IMR-90 (cell line): ENCODE measurements at regions not wholly inside any gene's neighbourhood (a gene's known extent, or its start where the extent isn't known, plus 50 kb on each side); places are given as distances from the start of the nearest gene placed in this dataset.

ENCODE experiments used
- POLR2A ChIP-seq: IDR thresholded peaks from 2 replicates; pipeline ENCODE4 v1.6.1; 2012; ENCODE audit warnings: mild to moderate bottlenecking, low read depth, low read length
- SMC3 ChIP-seq: fragments of 150-350 bp; IDR thresholded peaks from 2 replicates; pipeline ENCODE4 v1.6.1; 2016; ENCODE audit warnings: low read depth, mild to moderate bottlenecking, antibody characterized with exemption, low read length, moderate library complexity
- TF ChIP-seq, protein P1 (sequence below): conservative IDR thresholded peaks from 2 replicates; pipeline ENCODE4 v1.5.1; 2012; ENCODE audit warnings: mild to moderate bottlenecking, low read depth, low read length, improper control_type of control experiment

DNA sequence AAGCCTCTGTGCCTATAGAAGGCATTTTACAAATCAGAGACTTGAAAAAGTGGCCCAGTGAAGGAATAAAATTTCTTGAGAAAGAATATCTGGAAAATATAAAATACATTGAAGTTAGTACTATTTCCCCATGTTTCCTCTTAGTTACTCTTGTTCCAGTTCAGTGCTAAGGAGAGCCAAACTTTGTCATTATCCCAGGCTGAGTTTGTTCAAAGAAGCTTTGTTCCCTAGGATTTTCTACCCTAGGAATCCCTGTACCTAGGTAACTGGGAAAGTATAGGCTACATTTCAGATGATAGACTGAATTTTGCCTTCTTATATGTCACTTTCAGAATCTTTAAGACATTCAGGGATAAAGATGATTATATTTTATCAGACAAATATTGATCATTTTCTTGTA, 1395.7 kb upstream of the MAP3K7 start:
- TF ChIP-seq, protein P1, sequence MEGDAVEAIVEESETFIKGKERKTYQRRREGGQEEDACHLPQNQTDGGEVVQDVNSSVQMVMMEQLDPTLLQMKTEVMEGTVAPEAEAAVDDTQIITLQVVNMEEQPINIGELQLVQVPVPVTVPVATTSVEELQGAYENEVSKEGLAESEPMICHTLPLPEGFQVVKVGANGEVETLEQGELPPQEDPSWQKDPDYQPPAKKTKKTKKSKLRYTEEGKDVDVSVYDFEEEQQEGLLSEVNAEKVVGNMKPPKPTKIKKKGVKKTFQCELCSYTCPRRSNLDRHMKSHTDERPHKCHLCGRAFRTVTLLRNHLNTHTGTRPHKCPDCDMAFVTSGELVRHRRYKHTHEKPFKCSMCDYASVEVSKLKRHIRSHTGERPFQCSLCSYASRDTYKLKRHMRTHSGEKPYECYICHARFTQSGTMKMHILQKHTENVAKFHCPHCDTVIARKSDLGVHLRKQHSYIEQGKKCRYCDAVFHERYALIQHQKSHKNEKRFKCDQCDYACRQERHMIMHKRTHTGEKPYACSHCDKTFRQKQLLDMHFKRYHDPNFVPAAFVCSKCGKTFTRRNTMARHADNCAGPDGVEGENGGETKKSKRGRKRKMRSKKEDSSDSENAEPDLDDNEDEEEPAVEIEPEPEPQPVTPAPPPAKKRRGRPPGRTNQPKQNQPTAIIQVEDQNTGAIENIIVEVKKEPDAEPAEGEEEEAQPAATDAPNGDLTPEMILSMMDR = no peak
- no peak for TF ChIP-seq POLR2A
- no peak for TF ChIP-seq SMC3
